ENCODE measurements at regions not wholly inside any gene's neighbourhood (a gene's known extent, or its start where the extent isn't known, plus 50 kb on each side); places are given as distances from the start of the nearest gene placed in this dataset.

GRCh38 chr4:123037804-123038203 lies 115.4 kb upstream of the NUDT6 start:
- no peak overlapping the region for H2BK12ac ChIP-seq (ENCODE audit: low read length in 2 of 2)
- H3K36me3 ChIP-seq (ENCODE audit: control insufficient read depth in 1 of 2, insufficient read depth in 2 of 2, low read depth in 1 of 2, low read length in 2 of 2) = peaks cover 0 to 3% of the 10 kb centered on the region in 2 experiments

GRCh38 chr4:123042095-123042494 lies 119.7 kb upstream of the NUDT6 start:
- peaks cover 51% of the 10 kb centered on the region for H3K9me3 ChIP-seq (ENCODE audit: control insufficient read depth, low read length)
- peak overlapping the region in 1 of 2 experiments; percentile 7 for H3K4me3 ChIP-seq (ENCODE audit: insufficient read depth in 1 of 2, low read depth in 1 of 2, low read length in 2 of 2)
- no peak overlapping the region for H3K4me2 ChIP-seq (ENCODE audit: low read length, poor library complexity, severe bottlenecking)
- no peak overlapping the region for H4K91ac ChIP-seq (ENCODE audit: low read length)
- peaks cover 0 to 8% of the 10 kb centered on the region in 2 experiments for H3K36me3 ChIP-seq (ENCODE audit: control insufficient read depth in 1 of 2, insufficient read depth in 2 of 2, low read depth in 1 of 2, low read length in 2 of 2)
- no peak overlapping the region for H3K18ac ChIP-seq (ENCODE audit: low read depth in 1 of 2, low read length in 2 of 2)
- no peak overlapping the region for H3K14ac ChIP-seq (ENCODE audit: low read length in 2 of 2)
- no peak overlapping the region for H3K27ac ChIP-seq (ENCODE audit: low read length, poor library complexity, severe bottlenecking)
- no peak overlapping the region for H3K9ac ChIP-seq (ENCODE audit: low read length)
- H2BK120ac ChIP-seq (ENCODE audit: low read depth, low read length) = no peak overlapping the region
- DNase-seq = no peak
- no peak overlapping the region for H2BK15ac ChIP-seq (ENCODE audit: low read depth, poor library complexity, severe bottlenecking)
- no peak overlapping the region for H2AFZ ChIP-seq (ENCODE audit: low read depth, low read length)
- no peaks in the 10 kb centered on the region for H3K4me1 ChIP-seq (ENCODE audit: control insufficient read depth, insufficient read depth, low read depth, low read length)
- H2BK12ac ChIP-seq (ENCODE audit: low read length in 2 of 2) = no peak overlapping the region
- H3K23ac ChIP-seq (ENCODE audit: low read length in 2 of 2) = no peak overlapping the region
- H2BK5ac ChIP-seq (ENCODE audit: low read depth, low read length, poor library complexity, severe bottlenecking) = no peak overlapping the region
- peaks cover 3% of the 10 kb centered on the region for H3K79me1 ChIP-seq (replicated peaks; ENCODE audit: low read length, poor library complexity, severe bottlenecking)
- H3K27me3 ChIP-seq (ENCODE audit: control insufficient read depth in 1 of 2, insufficient read depth in 1 of 2, low read length in 2 of 2) = no peaks in the 10 kb centered on the region
- H3K4ac ChIP-seq (ENCODE audit: low read depth in 1 of 2, low read length in 2 of 2) = no peak overlapping the region
- no peak overlapping the region for H2AK5ac ChIP-seq (ENCODE audit: low read length, severe bottlenecking)
- H4K8ac ChIP-seq (ENCODE audit: low read length) = no peak overlapping the region

More at GRCh38 chr4:123037804-123038203, 115.4 kb upstream of the NUDT6 start:
- Histone ChIP-seq H3K9ac (ENCODE audit: low read length) (no peak overlapping the region), H4K8ac (ENCODE audit: low read length) (no peak overlapping the region), H3K23ac (ENCODE audit: low read length in 2 of 2) (no peak overlapping the region), H3K27ac (ENCODE audit: low read length, poor library complexity, severe bottlenecking) (no peak overlapping the region), H3K18ac (ENCODE audit: low read depth in 1 of 2, low read length in 2 of 2) (no peak overlapping the region), H2AK5ac (ENCODE audit: low read length, severe bottlenecking) (no peak overlapping the region), H3K14ac (ENCODE audit: low read length in 2 of 2) (no peak overlapping the region), H2AFZ (ENCODE audit: low read depth, low read length) (no peak overlapping the region), H3K4me3 (ENCODE audit: insufficient read depth in 1 of 2, low read depth in 1 of 2, low read length in 2 of 2) (no peak overlapping the region), H2BK120ac (ENCODE audit: low read depth, low read length) (no peak overlapping the region), H3K4ac (ENCODE audit: low read depth in 1 of 2, low read length in 2 of 2) (no peak overlapping the region), H3K27me3 (ENCODE audit: control insufficient read depth in 1 of 2, insufficient read depth in 1 of 2, low read length in 2 of 2) (no peaks in the 10 kb centered on the region), H2BK5ac (ENCODE audit: low read depth, low read length, poor library complexity, severe bottlenecking) (no peak overlapping the region), H3K4me2 (ENCODE audit: low read length, poor library complexity, severe bottlenecking) (no peak overlapping the region), H4K91ac (ENCODE audit: low read length) (no peak overlapping the region), H2BK15ac (ENCODE audit: low read depth, poor library complexity, severe bottlenecking) (no peak overlapping the region), H3K9me3 (ENCODE audit: control insufficient read depth, low read length) (peaks cover 16% of the 10 kb centered on the region), H3K4me1 (ENCODE audit: control insufficient read depth, insufficient read depth, low read depth, low read length) (no peaks in the 10 kb centered on the region), H3K79me1 (replicated peaks; ENCODE audit: low read length, poor library complexity, severe bottlenecking) (no peaks in the 10 kb centered on the region)
- 40% methylated on average over 1 of the region's 1 CpG for WGBS
- DNase-seq = peak; percentile 32

- Histone ChIP-seq H2BK5ac (ENCODE audit: low read depth, low read length, poor library complexity, severe bottlenecking) (no peak overlapping the region), H3K9ac (ENCODE audit: low read length) (no peak overlapping the region), H2AK5ac (ENCODE audit: low read length, severe bottlenecking) (no peak overlapping the region), H3K4me1 (ENCODE audit: control insufficient read depth, insufficient read depth, low read depth, low read length) (no peaks in the 10 kb centered on the region), H3K27me3 (ENCODE audit: control insufficient read depth in 1 of 2, insufficient read depth in 1 of 2, low read length in 2 of 2) (no peaks in the 10 kb centered on the region), H3K36me3 (ENCODE audit: control insufficient read depth in 1 of 2, insufficient read depth in 2 of 2, low read depth in 1 of 2, low read length in 2 of 2) (peaks cover 0 to 8% of the 10 kb centered on the region in 2 experiments), H4K91ac (ENCODE audit: low read length) (no peak overlapping the region), H3K4ac (ENCODE audit: low read depth in 1 of 2, low read length in 2 of 2) (no peak overlapping the region), H2AFZ (ENCODE audit: low read depth, low read length) (no peak overlapping the region), H3K23ac (ENCODE audit: low read length in 2 of 2) (no peak overlapping the region), H3K9me3 (ENCODE audit: control insufficient read depth, low read length) (peaks cover 60% of the 10 kb centered on the region), H3K18ac (ENCODE audit: low read depth in 1 of 2, low read length in 2 of 2) (no peak overlapping the region), H3K79me1 (replicated peaks; ENCODE audit: low read length, poor library complexity, severe bottlenecking) (peaks cover 7% of the 10 kb centered on the region), H3K14ac (ENCODE audit: low read length in 2 of 2) (no peak overlapping the region), H2BK120ac (ENCODE audit: low read depth, low read length) (no peak overlapping the region), H3K27ac (ENCODE audit: low read length, poor library complexity, severe bottlenecking) (no peak overlapping the region), H3K4me2 (ENCODE audit: low read length, poor library complexity, severe bottlenecking) (no peak overlapping the region), H4K8ac (ENCODE audit: low read length) (no peak overlapping the region), H2BK12ac (ENCODE audit: low read length in 2 of 2) (no peak overlapping the region), H2BK15ac (ENCODE audit: low read depth, poor library complexity, severe bottlenecking) (no peak overlapping the region), H3K4me3 (ENCODE audit: insufficient read depth in 1 of 2, low read depth in 1 of 2, low read length in 2 of 2) (no peak overlapping the region)
- peak; percentile 18 for DNase-seq
Observed at GRCh38 chr4:123043013-123043412, 120.6 kb upstream of the NUDT6 start.

- Histone ChIP-seq H3K23ac (ENCODE audit: low read length in 2 of 2) (no peak overlapping the region), H2BK5ac (ENCODE audit: low read depth, low read length, poor library complexity, severe bottlenecking) (no peak overlapping the region), H3K27ac (ENCODE audit: low read length, poor library complexity, severe bottlenecking) (no peak overlapping the region), H3K4me3 (ENCODE audit: insufficient read depth in 1 of 2, low read depth in 1 of 2, low read length in 2 of 2) (peak overlapping the region in 1 of 2 experiments; percentile 32), H3K27me3 (ENCODE audit: control insufficient read depth in 1 of 2, insufficient read depth in 1 of 2, low read length in 2 of 2) (no peaks in the 10 kb centered on the region), H3K4ac (ENCODE audit: low read depth in 1 of 2, low read length in 2 of 2) (no peak overlapping the region), H3K18ac (ENCODE audit: low read depth in 1 of 2, low read length in 2 of 2) (no peak overlapping the region), H3K9ac (ENCODE audit: low read length) (no peak overlapping the region), H3K14ac (ENCODE audit: low read length in 2 of 2) (no peak overlapping the region), H4K8ac (ENCODE audit: low read length) (no peak overlapping the region), H3K4me1 (ENCODE audit: control insufficient read depth, insufficient read depth, low read depth, low read length) (no peaks in the 10 kb centered on the region), H3K36me3 (ENCODE audit: control insufficient read depth in 1 of 2, insufficient read depth in 2 of 2, low read depth in 1 of 2, low read length in 2 of 2) (peaks cover 0 to 8% of the 10 kb centered on the region in 2 experiments), H2AK5ac (ENCODE audit: low read length, severe bottlenecking) (no peak overlapping the region), H3K9me3 (ENCODE audit: control insufficient read depth, low read length) (peaks cover 69% of the 10 kb centered on the region), H2AFZ (ENCODE audit: low read depth, low read length) (no peak overlapping the region), H2BK15ac (ENCODE audit: low read depth, poor library complexity, severe bottlenecking) (no peak overlapping the region), H3K79me1 (replicated peaks; ENCODE audit: low read length, poor library complexity, severe bottlenecking) (peaks cover 7% of the 10 kb centered on the region), H3K4me2 (ENCODE audit: low read length, poor library complexity, severe bottlenecking) (no peak overlapping the region), H2BK120ac (ENCODE audit: low read depth, low read length) (no peak overlapping the region), H4K91ac (ENCODE audit: low read length) (no peak overlapping the region), H2BK12ac (ENCODE audit: low read length in 2 of 2) (no peak overlapping the region)
- WGBS = 88% methylated on average over 1 of the region's 2 CpGs
- DNase-seq = no peak
Observed at GRCh38 chr4:123043793-123044425, 121.5 kb upstream of the NUDT6 start.
